Activated B cell treated with CpG ODN at 0.5 μM for 24 hours (primary cell): ENCODE measurements at regions not wholly inside any gene's neighbourhood (a gene's known extent, or its start where the extent isn't known, plus 50 kb on each side); places are given as distances from the start of the nearest gene placed in this dataset.

Source experiments
- ATAC-seq: fragments of 200-7000 bp; cut with Tn5 transposase; one replicate; pipeline ENCODE4 v1.10.0; 2021; ENCODE audit warnings: low read depth, mild to moderate bottlenecking, moderate library complexity
- CTCF ChIA-PET: fragments of 350-600 bp; sonication (Branson Sonifier 250); formaldehyde crosslinking; loops from one replicate; lab custom pipeline; 2021; ENCODE audit warnings: antibody characterized with exemption; lab: Charles Lee
- POLR2A ChIA-PET: fragments of 350-600 bp; sonication (Branson Sonifier 250); formaldehyde crosslinking; loops from one replicate; lab custom pipeline; 2021; ENCODE audit warnings: antibody characterized with exemption; lab: Charles Lee
- DNase-seq: peaks from one replicate; pipeline ENCODE4 v3.0.0; 2022
- H3K27ac Mint-ChIP-seq: one replicate; pipeline ENCODE4 v1.8.0; 2020; ENCODE audit warnings: mixed read lengths
- H3K27me3 Mint-ChIP-seq: one replicate; pipeline ENCODE4 v1.8.0; 2021; ENCODE audit warnings: mixed read lengths
- H3K36me3 Mint-ChIP-seq: one replicate; pipeline ENCODE4 v1.8.0; 2021; ENCODE audit warnings: low read depth, mixed read lengths
- H3K4me1 Mint-ChIP-seq: one replicate; pipeline ENCODE4 v1.8.0; 2021; ENCODE audit warnings: mixed read lengths
- H3K4me3 Mint-ChIP-seq: one replicate; pipeline ENCODE4 v1.8.0; 2020; ENCODE audit warnings: mild to moderate bottlenecking, mixed read lengths
- H3K9me3 Mint-ChIP-seq: one replicate; pipeline ENCODE4 v1.8.0; 2020; ENCODE audit warnings: mixed read lengths
- CTCF ChIP-seq: fragments of 200-600 bp; IDR thresholded peaks from one replicate; pipeline ENCODE4 v1.8.0; 2022; ENCODE audit warnings: antibody characterized with exemption, mild to moderate bottlenecking
- intact Hi-C: fragments of 100-400 bp; cut with micrococcal nuclease; formaldehyde crosslinking; loops from one replicate; pipeline ENCODE4 v1.15.1; 2024

- Mint-ChIP-seq H3K4me1 (no peaks in the 10 kb centered on the region), H3K27ac (no peak overlapping the region), H3K9me3 (no peaks in the 10 kb centered on the region), H3K27me3 (no peaks in the 10 kb centered on the region), H3K36me3 (no peaks in the 10 kb centered on the region), H3K4me3 (no peak overlapping the region)
- TF ChIP-seq CTCF, result no peak
- CTCF ChIA-PET, result no interaction called here
- POLR2A ChIA-PET, result no interaction called here
- intact Hi-C loops, result no loop called here
- ATAC-seq (no peak), DNase-seq (no peak)
Measured at GRCh38 chr13:34127523-34127922, 309.6 kb downstream of the RFC3 start.

- H3K27ac Mint-ChIP-seq, result no peak overlapping the region
- POLR2A ChIA-PET, result no interaction called here
- H3K9me3 Mint-ChIP-seq, result no peaks in the 10 kb centered on the region
- DNase-seq (no peak), ATAC-seq (no peak)
- no peaks in the 10 kb centered on the region for H3K36me3 Mint-ChIP-seq
- no peaks in the 10 kb centered on the region for H3K4me1 Mint-ChIP-seq
- H3K4me3 Mint-ChIP-seq, result no peak overlapping the region
- no peak for TF ChIP-seq CTCF
- no peaks in the 10 kb centered on the region for H3K27me3 Mint-ChIP-seq
- intact Hi-C loops, result no loop called here
- CTCF ChIA-PET, result no interaction called here
Measured at GRCh38 chr13:34128661-34129060, 310.7 kb downstream of the RFC3 start.

- Mint-ChIP-seq H3K4me1 (no peaks in the 10 kb centered on the region), H3K27ac (no peak overlapping the region), H3K36me3 (no peaks in the 10 kb centered on the region), H3K4me3 (no peak overlapping the region), H3K9me3 (no peaks in the 10 kb centered on the region), H3K27me3 (no peaks in the 10 kb centered on the region)
- ATAC-seq (no peak), DNase-seq (no peak)
- no peak for TF ChIP-seq CTCF
- intact Hi-C loops, result no loop called here
- ChIA-PET CTCF (no interaction called here), POLR2A (no interaction called here)
Measured at GRCh38 chr13:34129436-34129835, 311.5 kb downstream of the RFC3 start.

- ATAC-seq (no peak), DNase-seq (no peak)
- Mint-ChIP-seq H3K27me3 (peaks cover 5% of the 10 kb centered on the region), H3K36me3 (no peaks in the 10 kb centered on the region), H3K4me1 (no peaks in the 10 kb centered on the region), H3K9me3 (peaks cover 2% of the 10 kb centered on the region), H3K4me3 (no peak overlapping the region), H3K27ac (no peak overlapping the region)
- ChIA-PET POLR2A (no interaction called here), CTCF (no interaction called here)
- intact Hi-C loops, result no loop called here
- TF ChIP-seq CTCF, result no peak
Measured at GRCh38 chr13:34137200-34137599, 319.3 kb downstream of the RFC3 start.

- Mint-ChIP-seq H3K36me3 (no peaks in the 10 kb centered on the region), H3K27ac (no peak overlapping the region), H3K27me3 (peaks cover 5% of the 10 kb centered on the region), H3K9me3 (peaks cover 2% of the 10 kb centered on the region), H3K4me1 (no peaks in the 10 kb centered on the region), H3K4me3 (no peak overlapping the region)
- ATAC-seq, result no peak
- no peak for DNase-seq
- ChIA-PET CTCF (no interaction called here), POLR2A (no interaction called here)
- no peak for TF ChIP-seq CTCF
- intact Hi-C loops, result no loop called here
Measured at GRCh38 chr13:34139660-34140227, 321.8 kb downstream of the RFC3 start.
